Cardiac muscle cell (in vitro differentiated cells and primary cell): ENCODE measurements at regions not wholly inside any gene's neighbourhood (a gene's known extent, or its start where the extent isn't known, plus 50 kb on each side); places are given as distances from the start of the nearest gene placed in this dataset.

Source experiments
- DNase-seq, 2 donors: peaks; one replicate each; pipeline versions ENCODE4 v3.0.0 to v3.0.0-alpha.2; 2010 to 2017; ENCODE audit warnings: low read depth in 1 of 2, low spot score in 1 of 2
- H3K27ac ChIP-seq: fragments of 200-600 bp; sonication (generic); 2 replicates; pipeline ENCODE4 v1.5.1; 2016
- H3K27me3 ChIP-seq: fragments of 200-600 bp; sonication (generic); 2 replicates; pipeline ENCODE4 v1.6.0; 2016; ENCODE audit warnings: control low read depth
- H3K36me3 ChIP-seq: fragments of 200-600 bp; sonication (generic); 2 replicates; pipeline ENCODE4 v1.5.1; 2016; ENCODE audit warnings: control low read depth
- H3K4me1 ChIP-seq: fragments of 200-600 bp; sonication (generic); 2 replicates; pipeline ENCODE4 v1.8.1; 2017; ENCODE audit warnings: low read depth, mild to moderate bottlenecking, mixed run types
- H3K4me3 ChIP-seq: fragments of 200-600 bp; sonication (generic); 2 replicates; pipeline ENCODE4 v1.5.1; 2016; ENCODE audit warnings: mild to moderate bottlenecking
- H3K9me3 ChIP-seq: fragments of 200-600 bp; sonication (generic); 2 replicates; pipeline ENCODE4 v1.5.1; 2017; ENCODE audit warnings: low read depth, mild to moderate bottlenecking, control low read depth
- CTCF ChIP-seq: IDR thresholded peaks from 2 replicates; pipeline ENCODE4 v1.5.1; 2012; ENCODE audit warnings: low read depth, mild to moderate bottlenecking, low read length

- no peak overlapping the region for H3K4me3 ChIP-seq
- no peaks in the 10 kb centered on the region for H3K9me3 ChIP-seq
- H3K36me3 ChIP-seq, result no peaks in the 10 kb centered on the region
- no peaks in the 10 kb centered on the region for H3K4me1 ChIP-seq
- DNase-seq, result no peak
- no peak overlapping the region for H3K27ac ChIP-seq
- H3K27me3 ChIP-seq, result no peaks in the 10 kb centered on the region
- no peak for TF ChIP-seq CTCF
Observed at GRCh38 chr2:239787538-239788050, 237.5 kb downstream of the NDUFA10 start.

GRCh38 chr2:239786791-239787190 is 238.4 kb downstream of the NDUFA10 start:
- no peak for DNase-seq
- H3K27me3 ChIP-seq, result no peaks in the 10 kb centered on the region
- H3K36me3 ChIP-seq, result no peaks in the 10 kb centered on the region
- H3K4me1 ChIP-seq, result no peaks in the 10 kb centered on the region
- no peaks in the 10 kb centered on the region for H3K9me3 ChIP-seq
- no peak overlapping the region for H3K4me3 ChIP-seq
- TF ChIP-seq CTCF, result no peak
- H3K27ac ChIP-seq, result no peak overlapping the region

GRCh38 chr2:239781454-239781853 is 243.7 kb downstream of the NDUFA10 start:
- Histone ChIP-seq H3K9me3 (no peaks in the 10 kb centered on the region), H3K4me3 (no peak overlapping the region), H3K4me1 (no peaks in the 10 kb centered on the region), H3K27ac (no peak overlapping the region), H3K27me3 (no peaks in the 10 kb centered on the region), H3K36me3 (no peaks in the 10 kb centered on the region)
- DNase-seq, result no peak
- TF ChIP-seq CTCF, result no peak

- Histone ChIP-seq H3K27ac (no peak overlapping the region), H3K9me3 (no peaks in the 10 kb centered on the region), H3K4me1 (no peaks in the 10 kb centered on the region), H3K36me3 (no peaks in the 10 kb centered on the region), H3K27me3 (no peaks in the 10 kb centered on the region), H3K4me3 (no peak overlapping the region)
- TF ChIP-seq CTCF, result no peak
- DNase-seq, result no peak
Observed at GRCh38 chr2:239780236-239780994, 244.7 kb downstream of the NDUFA10 start.

- no peaks in the 10 kb centered on the region for H3K27me3 ChIP-seq
- no peak for DNase-seq
Observed at GRCh38 chr2:239779584-239779983, 245.6 kb downstream of the NDUFA10 start.

More at GRCh38 chr2:239779584-239779983, 245.6 kb downstream of the NDUFA10 start:
- Histone ChIP-seq H3K36me3 (no peaks in the 10 kb centered on the region), H3K4me1 (no peaks in the 10 kb centered on the region), H3K4me3 (no peak overlapping the region), H3K27ac (no peak overlapping the region), H3K9me3 (no peaks in the 10 kb centered on the region)
- TF ChIP-seq CTCF, result no peak
